Activated CD8-positive, alpha-beta memory T cell treated with anti-CD3 and anti-CD28 coated beads for 48 hours (primary cell): ENCODE measurements at regions not wholly inside any gene's neighbourhood (a gene's known extent, or its start where the extent isn't known, plus 50 kb on each side); places are given as distances from the start of the nearest gene placed in this dataset.

Source experiments
- DNase-seq, 3 experiments: peaks; one replicate each; pipeline ENCODE4 v3.0.0-alpha.2; 2020; ENCODE audit warnings: low read depth in 2 of 3, low spot score in 2 of 3

DNA sequence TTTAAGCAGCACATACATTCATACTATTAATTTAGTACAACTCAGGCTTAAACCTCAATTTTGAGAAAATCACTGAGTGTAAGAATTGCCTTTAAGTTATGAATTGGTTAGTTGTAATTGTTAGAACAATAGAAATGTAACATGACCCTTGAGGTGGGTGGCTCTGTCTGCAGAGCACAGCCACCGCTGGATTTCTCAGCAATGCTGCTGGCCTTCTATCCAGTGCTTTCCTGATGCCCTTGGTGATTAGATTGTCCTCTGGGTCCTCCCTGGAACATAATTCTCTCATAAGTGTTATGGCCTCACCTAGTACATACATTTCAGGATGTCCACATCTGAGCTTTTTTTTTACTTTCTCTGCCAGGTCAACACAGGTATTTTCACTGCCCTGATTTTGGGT lies 213.2 kb downstream of the SLC7A11 start:
- no peak for DNase-seq

DNA sequence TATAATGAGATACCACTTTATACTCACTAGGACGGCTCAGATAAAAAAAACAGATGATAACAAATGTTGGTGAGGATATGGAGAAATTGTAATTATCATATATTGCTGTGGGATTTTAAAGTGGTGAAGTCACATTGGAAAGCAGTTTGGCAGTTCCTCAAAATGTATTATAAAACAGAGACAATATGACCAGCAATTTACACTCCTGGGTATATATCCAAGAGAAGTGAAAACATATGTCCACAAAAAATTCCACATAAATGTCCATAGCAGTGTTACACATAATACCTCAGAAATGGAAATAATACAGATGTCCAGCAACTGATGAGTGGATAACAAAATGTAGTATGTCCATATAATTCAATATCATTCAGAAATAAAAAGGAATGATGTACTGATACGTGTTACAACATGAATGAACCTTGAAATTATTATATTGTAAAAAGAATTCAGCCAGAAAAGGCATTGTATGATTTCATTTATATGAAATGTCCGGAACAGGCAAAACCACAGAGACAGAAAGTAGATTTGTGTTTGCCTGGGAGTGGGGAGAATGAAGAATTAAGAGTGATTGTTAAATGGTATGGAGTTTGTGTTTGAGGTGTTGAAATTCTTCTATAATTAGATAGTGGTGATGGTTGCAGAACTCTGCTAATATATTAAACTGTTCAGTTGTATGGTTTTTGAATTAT lies 220.9 kb downstream of the SLC7A11 start:
- DNase-seq = no peak

DNA sequence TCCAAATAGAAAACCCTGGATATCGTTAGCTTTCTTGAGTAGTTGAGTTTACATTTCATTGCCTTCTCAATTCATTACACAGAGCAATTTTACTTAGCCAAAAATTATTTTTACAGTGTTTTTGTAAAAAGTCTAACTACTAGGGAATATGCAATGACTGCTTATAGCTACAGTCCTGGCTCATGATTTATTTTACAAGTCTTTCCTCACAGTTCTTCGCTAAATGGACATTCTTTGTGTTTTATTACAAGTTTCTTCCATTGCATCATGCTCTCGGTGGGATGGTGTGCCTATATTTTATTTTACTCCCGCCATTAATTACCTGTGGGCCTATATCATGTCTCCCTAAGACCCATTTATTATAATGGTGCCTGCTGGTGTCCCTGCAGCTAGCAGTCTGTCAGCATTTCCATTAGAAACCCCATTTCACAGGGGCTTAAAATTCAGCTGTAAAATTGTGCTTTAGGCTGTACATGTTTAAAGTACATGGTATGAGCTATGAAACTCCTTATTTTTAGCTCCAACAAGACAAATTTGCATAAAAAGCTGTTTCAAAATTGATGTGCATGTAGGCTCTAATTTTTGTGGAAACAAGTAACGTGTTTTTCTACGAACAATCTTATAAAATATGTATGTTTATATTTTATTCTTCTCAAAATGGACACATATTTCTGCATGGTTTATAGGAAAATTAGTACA lies 227.4 kb downstream of the SLC7A11 start:
- DNase-seq = no peak

DNA sequence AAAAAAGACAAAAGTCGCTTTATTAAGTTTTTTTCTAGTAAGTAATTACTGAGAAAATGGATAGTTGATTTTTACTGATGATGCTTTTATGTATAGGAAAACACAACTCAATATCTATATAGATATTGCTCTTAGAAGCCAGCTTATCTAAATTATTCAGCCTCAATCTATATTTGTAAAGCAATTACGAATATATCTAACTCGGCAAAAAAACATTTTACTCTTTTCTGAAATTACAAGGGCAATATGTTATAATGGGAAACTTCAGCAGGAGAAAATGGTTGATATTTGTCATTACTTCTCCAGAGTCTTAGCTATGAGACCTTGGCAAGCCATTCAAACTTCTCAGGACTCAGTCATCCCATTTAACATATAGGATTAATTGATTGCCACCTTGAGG lies 228.5 kb downstream of the SLC7A11 start:
- DNase-seq = no peak

DNA sequence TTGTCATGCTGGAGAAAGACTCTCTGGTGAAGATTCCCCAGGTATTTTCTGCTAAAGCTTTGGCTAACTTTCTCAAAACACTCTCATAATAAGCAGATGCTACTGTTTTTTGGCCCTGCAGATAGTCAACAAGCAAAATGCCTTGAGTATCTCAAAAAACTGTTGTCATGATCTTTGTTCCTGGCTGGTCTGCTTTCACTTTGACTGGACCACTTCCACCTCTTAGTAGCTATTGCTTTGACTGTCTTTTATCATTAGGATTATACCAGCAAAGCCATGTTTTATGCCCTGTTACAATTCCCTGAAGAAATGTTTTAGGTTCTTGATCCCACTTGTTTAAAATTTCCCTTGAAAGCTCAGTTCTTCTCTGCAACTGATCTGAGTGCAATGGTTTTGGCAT lies 231.5 kb downstream of the SLC7A11 start:
- no peak for DNase-seq

DNA sequence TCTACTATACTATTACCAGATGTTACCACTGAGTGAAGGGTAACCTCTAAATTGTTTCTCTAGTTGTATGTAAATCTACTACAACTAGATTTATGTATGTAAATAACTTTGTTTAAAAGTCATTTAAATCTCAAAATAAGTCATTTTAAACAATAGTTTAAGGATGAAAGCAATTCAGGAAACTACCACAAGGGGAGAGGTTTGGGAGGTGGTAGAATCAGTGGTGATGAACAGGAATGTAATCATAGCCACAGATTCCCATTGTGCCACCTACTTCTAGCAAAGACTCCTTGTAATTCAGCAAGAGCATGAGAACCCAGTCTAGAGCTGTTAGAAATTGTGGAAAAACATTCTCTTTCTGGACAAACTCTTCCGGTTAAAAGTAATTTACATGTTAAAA lies 234.6 kb downstream of the SLC7A11 start:
- DNase-seq = no peak

DNA sequence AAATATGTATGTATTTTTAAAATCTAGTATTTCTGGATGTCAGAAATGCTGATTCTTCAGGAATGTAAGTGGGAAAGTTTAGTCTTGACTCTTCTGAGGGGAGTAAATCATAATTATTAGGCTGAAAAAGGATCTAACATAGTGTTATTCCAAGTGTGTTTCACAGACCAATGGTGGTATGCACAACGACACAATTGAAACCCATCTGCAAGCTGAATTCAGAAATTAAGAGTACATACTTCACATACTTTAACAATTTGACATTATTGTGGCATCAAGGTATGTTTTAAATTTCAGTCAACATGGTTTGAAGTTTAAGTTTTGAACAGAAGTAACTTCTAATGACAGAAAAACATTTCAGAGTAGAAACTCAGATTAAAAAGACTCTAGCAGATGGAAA lies 236.7 kb downstream of the SLC7A11 start:
- no peak for DNase-seq

DNA sequence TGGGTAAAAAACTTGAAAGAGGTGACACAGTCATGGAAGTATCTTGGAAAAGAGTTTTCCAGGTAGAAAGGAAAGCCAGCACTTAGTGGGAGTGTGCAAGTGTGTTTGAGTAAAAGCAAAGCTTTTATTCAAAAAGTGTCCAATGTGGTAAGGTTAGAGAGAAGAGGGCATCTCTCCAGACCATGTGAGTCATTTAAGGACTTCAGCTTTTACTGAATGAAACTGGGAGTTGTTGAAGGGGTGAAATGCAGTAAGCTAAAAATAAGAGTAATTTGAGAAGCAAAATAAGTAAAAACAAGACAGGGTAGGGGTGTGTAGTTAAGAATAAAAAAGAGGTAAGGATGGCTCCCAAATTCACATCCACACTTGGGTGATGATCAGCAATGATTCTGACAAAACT lies 238.9 kb downstream of the SLC7A11 start:
- no peak for DNase-seq

DNA sequence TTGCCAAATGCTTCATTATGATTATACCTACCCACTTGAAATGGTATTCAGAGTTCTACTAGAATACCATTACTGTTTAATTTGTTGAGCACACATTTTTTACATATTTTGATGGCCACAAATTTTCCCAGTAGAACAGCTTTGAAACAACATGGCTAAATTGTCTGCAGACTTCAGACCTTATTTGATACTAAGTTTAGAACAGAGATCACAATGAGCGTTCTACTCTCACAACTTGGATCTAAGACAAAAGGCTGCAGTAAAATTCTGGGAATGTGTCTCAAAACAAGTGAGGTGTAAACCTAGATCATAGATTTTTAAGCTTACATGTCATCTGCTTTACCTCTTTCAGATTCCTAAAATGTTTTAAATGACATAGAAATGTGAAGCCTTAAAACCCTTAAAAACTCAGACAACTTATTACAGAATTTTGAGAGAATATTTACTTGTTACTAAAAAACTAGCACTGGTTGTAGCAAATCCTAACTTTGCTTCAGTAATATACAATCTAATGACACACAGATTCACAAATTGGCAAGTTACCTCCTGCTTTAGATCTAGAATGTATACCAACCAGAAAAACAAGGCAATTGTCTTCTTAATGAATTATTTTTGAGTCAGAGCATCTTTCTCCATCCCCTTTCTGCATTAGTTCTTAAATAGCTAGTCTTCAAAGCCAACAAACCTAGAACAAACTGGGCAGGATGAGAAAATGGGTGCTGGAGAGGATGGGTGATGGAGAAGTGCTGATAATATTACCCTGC lies 243.3 kb downstream of the SLC7A11 start:
- DNase-seq = no peak

DNA sequence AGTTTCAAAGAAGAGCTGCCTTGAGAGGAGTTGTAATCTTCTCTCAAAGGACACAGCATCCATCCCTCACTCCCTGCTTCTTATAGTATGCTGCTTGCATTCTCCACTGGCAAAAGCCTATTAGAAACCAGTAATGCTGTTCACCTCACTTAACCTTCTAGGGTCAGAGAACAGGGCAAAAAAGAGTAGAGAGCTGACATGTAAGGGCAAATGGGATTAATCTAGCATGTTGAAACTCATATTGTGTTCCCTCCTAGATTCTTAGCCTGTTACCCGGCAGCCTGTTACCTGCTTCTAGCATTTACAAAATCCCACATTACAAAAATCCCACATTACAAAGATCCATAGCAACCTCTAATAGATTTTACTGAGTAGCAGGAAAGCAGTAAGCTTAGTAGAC lies 244.7 kb downstream of the SLC7A11 start:
- no peak for DNase-seq

DNA sequence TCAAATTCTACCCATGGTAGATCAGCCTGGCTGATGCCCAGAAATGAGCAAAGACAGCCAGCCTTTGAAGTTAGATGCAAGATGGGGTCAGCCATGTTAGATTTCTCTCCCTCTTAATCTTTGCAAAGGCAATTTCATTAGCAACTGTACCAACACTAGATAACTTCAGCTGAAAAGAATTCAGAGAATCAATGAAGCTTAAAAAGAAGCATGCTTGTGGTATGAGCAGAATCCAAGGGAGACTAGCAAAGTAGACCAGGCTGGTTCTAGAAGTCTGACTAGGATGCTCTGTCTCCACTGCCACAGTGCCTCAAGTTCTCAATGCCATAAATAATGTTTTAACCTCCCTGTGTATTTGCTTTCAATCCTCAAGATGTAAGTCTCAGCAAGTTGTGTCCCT lies 247.3 kb downstream of the SLC7A11 start:
- no peak for DNase-seq

DNA sequence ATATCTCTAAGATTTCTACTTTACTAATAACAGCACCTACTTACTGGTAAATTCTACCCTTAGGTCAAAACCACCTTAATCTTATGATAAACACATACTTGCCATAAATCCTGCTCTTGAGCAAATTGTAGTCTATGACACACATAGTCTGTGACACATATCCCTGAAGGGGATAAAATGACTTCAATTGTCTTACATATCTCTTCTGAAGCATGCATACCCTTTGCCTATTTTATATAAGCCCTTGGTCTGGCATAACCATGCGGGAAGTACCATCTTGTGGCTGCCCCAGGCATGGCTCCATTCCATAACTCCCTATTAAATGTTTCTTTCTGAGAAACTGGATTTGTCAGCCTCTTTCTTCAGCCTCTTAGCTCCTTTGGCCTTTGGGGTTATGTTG lies 248.9 kb downstream of the SLC7A11 start:
- DNase-seq = no peak

DNA sequence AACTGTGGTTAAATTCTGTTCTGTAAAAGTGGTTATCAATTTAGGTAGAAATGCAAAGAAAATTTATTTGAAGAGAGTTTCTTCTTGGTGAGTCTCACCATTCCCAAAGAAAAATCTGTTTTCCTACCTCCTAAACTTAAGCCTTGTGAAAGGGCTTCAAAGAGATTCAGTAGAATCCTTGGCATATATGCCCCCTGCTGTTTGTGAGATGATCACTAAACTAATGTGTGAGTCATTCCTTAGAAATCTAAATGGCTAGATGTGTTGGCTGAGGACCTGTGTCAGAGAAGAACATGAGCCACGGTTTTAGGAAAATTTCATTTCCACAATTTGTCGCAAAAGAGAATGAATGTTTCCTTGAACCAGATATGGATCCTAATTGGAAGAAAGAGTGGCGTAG lies 260.9 kb downstream of the SLC7A11 start:
- no peak for DNase-seq

DNA sequence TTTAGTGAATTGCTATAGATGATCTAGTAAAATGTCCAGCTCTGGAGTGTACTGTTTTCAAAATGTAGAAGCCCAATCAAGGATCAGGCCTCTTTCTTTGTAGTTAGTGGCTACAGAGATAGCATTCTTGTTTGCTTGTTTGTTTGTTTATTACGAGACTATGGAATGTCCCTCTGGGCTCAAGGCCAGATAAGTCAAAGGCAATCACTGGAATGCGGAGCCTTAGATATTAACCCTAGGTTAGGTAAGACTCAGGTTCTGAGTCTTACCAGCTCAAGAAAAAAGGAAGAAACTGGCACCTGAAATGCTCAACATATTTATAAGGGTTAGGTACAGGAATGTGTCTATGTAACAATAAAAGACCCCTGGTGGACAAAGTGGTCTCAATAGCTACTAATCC lies 261.5 kb downstream of the SLC7A11 start:
- no peak for DNase-seq

DNA sequence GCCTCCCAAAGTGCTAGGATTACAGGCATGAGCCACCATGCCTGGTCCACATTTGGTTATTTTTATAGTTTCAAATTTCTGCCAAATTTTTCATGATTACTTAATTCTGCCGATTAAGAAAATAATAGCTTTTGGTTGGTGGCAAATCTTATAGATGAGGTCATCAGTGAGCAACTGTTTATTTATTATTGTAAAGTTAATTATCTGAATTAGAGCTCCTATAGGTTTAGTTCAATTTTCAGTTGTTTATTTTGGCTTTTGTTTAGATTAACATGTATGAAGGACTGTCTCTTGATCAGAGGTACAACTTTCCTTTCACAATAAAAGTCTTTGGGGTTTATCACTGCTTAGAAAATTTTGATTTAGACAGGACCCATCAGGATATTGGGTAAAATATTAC lies 262.2 kb downstream of the SLC7A11 start:
- no peak for DNase-seq

DNA sequence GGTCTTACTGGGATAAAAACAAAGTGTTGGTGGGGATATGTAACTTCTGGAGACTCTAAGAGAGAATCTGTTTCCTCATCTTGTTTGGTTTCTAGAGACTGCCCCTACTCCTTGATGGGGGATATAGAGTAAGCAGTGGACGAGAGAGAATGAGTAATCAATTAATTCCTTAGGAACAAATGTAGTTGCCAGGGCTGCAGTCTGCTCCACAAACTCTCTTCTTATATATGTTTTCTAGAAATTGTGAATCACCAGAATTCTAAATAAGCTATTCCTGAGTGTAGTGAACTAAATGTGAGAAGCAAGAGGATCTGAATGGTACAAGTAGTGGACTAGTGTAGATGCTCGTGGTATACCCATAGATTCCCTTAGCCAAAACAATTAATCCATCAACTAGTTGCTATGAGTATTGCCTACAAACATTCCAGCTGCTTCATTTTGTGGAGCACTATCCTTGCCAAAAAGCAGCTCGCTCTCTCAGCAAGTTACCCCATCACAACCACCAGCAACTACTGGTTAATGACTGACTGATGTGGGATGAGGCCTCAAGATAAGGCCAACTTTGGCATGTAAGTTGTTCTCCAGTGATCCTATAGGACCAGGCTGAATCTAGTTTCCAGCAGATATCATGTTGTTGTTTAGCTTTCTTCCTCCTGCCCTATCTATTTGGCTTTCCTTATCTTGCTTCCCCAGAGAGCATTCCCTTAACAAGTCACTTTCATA lies 273.0 kb downstream of the SLC7A11 start:
- DNase-seq = no peak

DNA sequence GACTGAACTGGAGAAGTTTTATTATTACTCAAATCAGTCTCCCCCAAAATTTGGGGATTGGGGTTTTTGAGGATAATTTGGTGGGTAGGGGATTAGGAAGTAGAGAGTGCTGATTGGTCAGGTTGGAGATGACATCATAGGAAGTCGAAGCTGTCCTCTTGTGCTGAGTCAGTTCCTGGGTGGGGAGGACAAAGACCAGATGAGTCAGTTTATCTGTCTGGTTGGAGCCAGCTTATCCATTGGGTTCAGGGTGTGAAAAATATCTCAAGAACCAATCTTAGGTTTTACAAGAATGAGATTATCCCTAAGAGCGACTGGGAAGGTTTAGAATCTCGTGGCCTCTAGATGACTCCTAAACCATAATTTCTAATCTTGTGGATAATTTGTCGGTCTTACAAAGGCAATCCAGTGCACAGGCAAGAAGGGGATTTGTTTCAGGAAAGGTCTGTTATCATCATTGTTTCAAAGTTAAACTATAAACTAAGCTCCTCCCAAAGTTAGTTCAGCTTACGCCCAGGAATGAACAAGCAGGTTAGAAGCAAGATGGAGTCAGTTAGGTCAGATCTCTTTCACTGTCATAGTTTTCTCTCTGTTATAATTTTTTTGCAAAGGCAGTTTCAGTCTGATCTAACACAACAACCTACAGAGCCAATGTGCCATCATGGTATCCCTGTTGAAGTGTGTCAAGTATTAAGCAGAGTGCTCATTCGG lies 274.5 kb downstream of the SLC7A11 start:
- no peak for DNase-seq

DNA sequence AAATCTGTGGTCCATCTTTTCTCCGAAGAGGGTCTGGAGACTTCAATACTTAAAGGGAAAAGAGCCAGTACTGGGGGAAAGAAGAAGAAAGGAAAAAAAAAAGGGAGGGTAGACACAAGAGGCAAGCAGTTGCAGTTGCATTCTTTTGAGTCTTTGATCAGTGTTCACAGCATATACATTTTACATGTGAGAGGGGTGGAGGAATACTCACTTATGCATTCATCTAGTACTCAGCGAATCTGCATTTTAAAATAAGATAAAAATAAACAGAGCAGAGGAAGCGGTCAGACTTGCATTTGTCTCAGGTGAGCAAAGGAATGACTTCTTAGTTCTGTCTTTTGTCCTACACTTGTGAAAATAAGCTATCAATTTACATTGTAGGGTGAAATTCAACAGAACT lies 275.6 kb downstream of the SLC7A11 start:
- DNase-seq = no peak

DNA sequence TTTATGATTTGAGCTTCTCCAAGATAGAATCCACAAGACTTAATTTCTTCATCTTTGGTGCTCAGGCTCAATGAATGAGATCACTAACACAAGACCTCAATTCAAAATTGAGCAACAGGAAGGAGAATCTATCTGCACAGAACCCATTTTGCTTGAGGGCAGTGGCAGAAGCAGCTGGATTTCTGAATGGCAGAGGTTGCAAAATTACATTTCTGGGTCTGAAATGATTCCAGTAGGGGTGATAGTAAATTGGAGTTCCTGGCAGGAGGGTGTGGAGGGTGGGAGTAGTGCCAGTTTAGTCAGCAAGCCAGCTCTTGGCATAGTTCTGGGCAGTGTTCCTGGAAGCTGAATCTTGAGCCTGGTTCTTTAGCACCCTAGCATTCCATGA lies 281.1 kb downstream of the SLC7A11 start:
- no peak for DNase-seq

DNA sequence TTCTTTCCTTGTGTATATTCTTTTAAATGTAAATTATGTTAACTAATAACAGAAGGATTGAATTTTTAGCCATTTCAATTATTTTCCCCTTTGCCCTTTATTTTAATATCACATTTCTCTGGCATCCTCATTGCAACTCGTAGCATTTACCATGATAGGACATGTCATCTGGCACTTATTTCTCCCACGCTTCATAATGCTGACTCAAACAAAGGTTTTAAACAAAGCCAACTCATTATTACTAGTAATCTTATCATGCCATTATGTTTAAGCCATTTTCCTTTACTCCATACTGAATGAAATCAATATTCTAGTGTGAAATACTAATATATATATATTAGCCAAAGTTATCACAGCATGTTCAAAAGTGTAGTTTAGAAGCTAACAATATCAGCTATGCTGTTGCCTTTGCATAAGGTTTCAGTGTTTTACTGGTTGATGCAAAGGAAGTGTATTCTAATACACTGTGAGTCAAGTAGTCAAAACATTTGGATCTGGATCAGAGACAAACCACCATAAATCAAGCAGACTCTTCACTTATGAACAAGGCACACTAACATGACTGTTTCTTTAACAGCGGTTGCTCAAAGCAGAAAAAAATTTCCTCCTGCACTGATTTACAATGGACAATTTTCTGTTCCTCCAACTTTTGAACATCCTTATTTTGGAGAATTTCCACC lies 281.6 kb downstream of the SLC7A11 start:
- DNase-seq = no peak

DNA sequence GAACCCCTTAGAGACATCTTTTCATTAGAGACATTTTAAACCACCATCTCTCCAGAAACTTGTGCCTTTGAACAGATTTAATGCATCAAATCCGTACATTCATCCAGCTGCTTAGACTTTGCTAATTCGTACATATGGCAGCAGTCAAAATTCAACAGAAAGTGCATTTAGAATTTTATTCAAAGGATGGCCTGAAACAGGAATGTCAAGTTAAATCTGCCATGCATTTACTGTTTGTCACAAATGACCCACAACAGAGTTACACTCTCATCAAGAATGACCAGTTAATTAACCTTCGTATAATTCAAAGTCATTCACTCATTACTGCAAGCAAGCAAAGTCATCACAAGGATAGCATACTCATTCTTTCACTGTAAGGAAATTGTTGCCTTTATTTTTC lies 284.3 kb downstream of the SLC7A11 start:
- no peak for DNase-seq
